Vagina (tissue), 2 donors: ENCODE measurements at regions not wholly inside any gene's neighbourhood (a gene's known extent, or its start where the extent isn't known, plus 50 kb on each side); places are given as distances from the start of the nearest gene placed in this dataset.

Experiments used
- CTCF ChIP-seq, 3 experiments: fragments of 450-650 bp in 2 of 3; fragments of 200-600 bp in 1 of 3; sonication (generic) in 1 of 3; IDR thresholded peaks; one replicate each; pipeline ENCODE4 v1.5.1; 2017 to 2019; ENCODE audit warnings: antibody characterized with exemption in 3 of 3, mild to moderate bottlenecking in 2 of 3, moderate library complexity in 2 of 3
- POLR2A ChIP-seq, 2 donors: fragments of 450-650 bp; IDR thresholded peaks; one replicate each; pipeline ENCODE4 v1.6.1; 2017; ENCODE audit warnings: antibody characterized with exemption in 2 of 2, mild to moderate bottlenecking in 2 of 2, moderate library complexity in 2 of 2
- POLR2AphosphoS5 ChIP-seq, 2 donors: sonication (generic); formaldehyde crosslinking; IDR thresholded peaks; one replicate each; pipeline ENCODE4 v1.9.0; 2017; ENCODE audit warnings: antibody characterized with exemption in 2 of 2, mild to moderate bottlenecking in 2 of 2, low read depth in 1 of 2; ENCODE audit not compliant: insufficient read depth in 1 of 2

GRCh38 chr12:18165889-18166288, 75.9 kb upstream of the RERGL start:
- TF ChIP-seq CTCF (IDR thresholded peaks at IDR 0.05) (no peak), POLR2A (IDR thresholded peaks at IDR 0.05) (no peak), POLR2AphosphoS5 (IDR thresholded peaks at IDR 0.05; ENCODE audit: insufficient read depth in 1 of 2, low read depth in 1 of 2) (no peak)
